H9 (cell line): ENCODE measurements at regions not wholly inside any gene's neighbourhood (a gene's known extent, or its start where the extent isn't known, plus 50 kb on each side); places are given as distances from the start of the nearest gene placed in this dataset.

Experiments
- DNase-seq: peaks from one replicate; pipeline ENCODE4 v3.0.0-alpha.2; 2017
- H2AFZ ChIP-seq: one replicate; pipeline ENCODE4 v1.6.1; 2013; ENCODE audit warnings: mild to moderate bottlenecking, low read length, control low read depth, moderate library complexity
- H2AK5ac ChIP-seq: 2 replicates; pipeline ENCODE4 v1.6.1; 2013; ENCODE audit warnings: low read length, control low read depth, mixed read lengths; ENCODE audit not compliant: insufficient read length
- H2BK120ac ChIP-seq: one replicate; pipeline ENCODE4 v1.6.1; 2013; ENCODE audit warnings: low read depth, mild to moderate bottlenecking, low read length, control low read depth, inconsistent platforms; ENCODE audit not compliant: poor library complexity, severe bottlenecking
- H2BK12ac ChIP-seq: 2 replicates; pipeline ENCODE4 v1.6.1; 2013; ENCODE audit warnings: low read length, control low read depth, mixed read lengths, low read depth; ENCODE audit not compliant: insufficient read length
- H2BK15ac ChIP-seq: 2 replicates; pipeline ENCODE4 v1.6.1; 2013; ENCODE audit warnings: low read depth, low read length, control low read depth
- H2BK20ac ChIP-seq: one replicate; pipeline ENCODE4 v1.6.1; 2013; ENCODE audit warnings: low read depth, mild to moderate bottlenecking, low read length, control low read depth, inconsistent platforms; ENCODE audit not compliant: poor library complexity, severe bottlenecking
- H2BK5ac ChIP-seq: 2 replicates; pipeline ENCODE4 v1.6.1; 2013; ENCODE audit warnings: low read length, control low read depth, mixed read lengths; ENCODE audit not compliant: insufficient read length
- H3K14ac ChIP-seq: 2 replicates; pipeline ENCODE4 v1.6.1; 2013; ENCODE audit warnings: low read length, control low read depth; ENCODE audit not compliant: insufficient read depth
- H3K18ac ChIP-seq: 2 replicates; pipeline ENCODE4 v1.6.1; 2013; ENCODE audit warnings: low read depth, mild to moderate bottlenecking, mixed read lengths, low read length, control low read depth; ENCODE audit not compliant: insufficient read length
- H3K23ac ChIP-seq: 2 replicates; pipeline ENCODE4 v1.6.1; 2013; ENCODE audit warnings: low read length, control low read depth, mixed read lengths, low read depth; ENCODE audit not compliant: insufficient read length
- H3K23me2 ChIP-seq: 2 replicates; pipeline ENCODE4 v1.6.1; 2013; ENCODE audit warnings: low read depth, mild to moderate bottlenecking, mixed read lengths, low read length, control low read depth; ENCODE audit not compliant: insufficient read length, poor library complexity, severe bottlenecking
- H3K27ac ChIP-seq: 2 replicates; pipeline ENCODE4 v1.5.1; 2013; ENCODE audit warnings: low read length, control low read depth, mixed read lengths, low read depth; ENCODE audit not compliant: insufficient read length
- H3K27me3 ChIP-seq: 2 replicates; pipeline ENCODE4 v1.6.1; 2013; ENCODE audit warnings: low read length, control low read depth, inconsistent platforms; ENCODE audit not compliant: insufficient read depth
- H3K4ac ChIP-seq: 2 replicates; pipeline ENCODE4 v1.6.1; 2013; ENCODE audit warnings: low read depth, mild to moderate bottlenecking, control low read depth, inconsistent platforms, low read length, moderate library complexity
- H3K4me1 ChIP-seq: 2 replicates; pipeline ENCODE4 v1.6.1; 2013; ENCODE audit warnings: low read length, control low read depth, inconsistent platforms; ENCODE audit not compliant: insufficient read depth
- H3K4me2 ChIP-seq: 2 replicates; pipeline ENCODE4 v1.6.1; 2013; ENCODE audit warnings: low read length, control low read depth, mixed read lengths; ENCODE audit not compliant: insufficient read length, insufficient read depth
- H3K56ac ChIP-seq: 2 replicates; pipeline ENCODE4 v1.6.1; 2013; ENCODE audit warnings: low read depth, mild to moderate bottlenecking, mixed read lengths, low read length, control low read depth; ENCODE audit not compliant: insufficient read length
- H3K79me1 ChIP-seq: 2 replicates; pipeline ENCODE4 v1.6.1; 2013; ENCODE audit warnings: low read depth, mild to moderate bottlenecking, moderate library complexity, low read length, control low read depth, inconsistent platforms; ENCODE audit not compliant: insufficient read depth, poor library complexity, severe bottlenecking
- H3K79me2 ChIP-seq: 2 replicates; pipeline ENCODE4 v1.6.1; 2013; ENCODE audit warnings: low read length, control low read depth, inconsistent platforms; ENCODE audit not compliant: insufficient read depth
- H3K9ac ChIP-seq: 2 replicates; pipeline ENCODE4 v1.6.1; 2013; ENCODE audit warnings: low read length, control low read depth, mixed read lengths; ENCODE audit not compliant: insufficient read length; ENCODE audit errors: extremely low read depth
- H3K9me3 ChIP-seq: one replicate; pipeline ENCODE4 v1.6.1; 2013; ENCODE audit warnings: low read depth, low read length, inconsistent platforms; ENCODE audit not compliant: control insufficient read depth
- H3T11ph ChIP-seq: one replicate; pipeline ENCODE4 v1.6.1; 2013; ENCODE audit warnings: mild to moderate bottlenecking, low read length, control low read depth, inconsistent platforms
- H4K20me1 ChIP-seq: one replicate; pipeline ENCODE4 v1.6.1; 2013; ENCODE audit not compliant: control insufficient read depth, insufficient read length, insufficient read depth
- H4K5ac ChIP-seq: 2 replicates; pipeline ENCODE4 v1.6.1; 2013; ENCODE audit warnings: low read depth, mild to moderate bottlenecking, mixed read lengths, low read length, control low read depth; ENCODE audit not compliant: insufficient read length
- H4K8ac ChIP-seq: replicated peaks from 2 replicates; pipeline ENCODE4 v1.6.1; 2013; ENCODE audit warnings: low read length, control low read depth, mixed read lengths, low read depth; ENCODE audit not compliant: insufficient read length
- H4K91ac ChIP-seq: 2 replicates; pipeline ENCODE4 v1.6.1; 2013; ENCODE audit warnings: low read depth, mild to moderate bottlenecking, moderate library complexity, mixed read lengths, low read length, control low read depth; ENCODE audit not compliant: insufficient read length
- H3K27ac Mint-ChIP-seq, 3 experiments: 2 replicates in 2 of 3; 3 replicates in 1 of 3; pipeline ENCODE4 v1.8.0; 2020 to 2021; ENCODE audit warnings: mixed read lengths in 3 of 3, mild to moderate bottlenecking in 1 of 3, moderate library complexity in 1 of 3
- H3K27me3 Mint-ChIP-seq: 2 replicates; pipeline ENCODE4 v1.8.0; 2021; ENCODE audit warnings: low read depth, mild to moderate bottlenecking, moderate library complexity, mixed read lengths
- H3K36me3 Mint-ChIP-seq, 3 experiments: 2 replicates in 2 of 3; 3 replicates in 1 of 3; pipeline ENCODE4 v1.8.0; 2020 to 2021; ENCODE audit warnings: low read depth in 3 of 3, mixed read lengths in 3 of 3; ENCODE audit not compliant: insufficient read depth in 1 of 3
- H3K4me1 Mint-ChIP-seq, 2 experiments: 2 replicates each; pipeline ENCODE4 v1.8.0; 2020; ENCODE audit warnings: mixed read lengths in 2 of 2
- H3K4me3 Mint-ChIP-seq, 2 experiments: 2 replicates in 1 of 2; 3 replicates in 1 of 2; pipeline ENCODE4 v1.8.0; 2020 to 2021; ENCODE audit warnings: mild to moderate bottlenecking in 2 of 2, mixed read lengths in 2 of 2, moderate library complexity in 1 of 2
- H3K9me3 Mint-ChIP-seq, 2 experiments: 2 replicates in 1 of 2; 3 replicates in 1 of 2; pipeline ENCODE4 v1.8.0; 2020; ENCODE audit warnings: mild to moderate bottlenecking in 2 of 2, mixed read lengths in 2 of 2, moderate library complexity in 1 of 2
- CTCF ChIP-seq: fragments of 200-600 bp; sonication (generic); conservative IDR thresholded peaks from 3 replicates; pipeline ENCODE4 v1.8.0; 2021; ENCODE audit warnings: antibody characterized with exemption, mild to moderate bottlenecking
- WGBS: extraction: QIAGEN DNeasy Blood & Tissue Kit; methylation state at CpG from one replicate; pipeline ENCODE4 v1.1.7; 2013; ENCODE audit warnings: missing lambda C conversion rate, low lambda C conversion rate, mixed read lengths; ENCODE audit not compliant: insufficient read length; ENCODE audit errors: extremely low coverage; 5-methylcytosine and 5-hydroxymethylcytosine counted together

- Histone ChIP-seq H2BK20ac (no peak overlapping the region), H2AK5ac (no peak overlapping the region), H3K23me2 (no peaks in the 10 kb centered on the region), H3K27me3 (no peaks in the 10 kb centered on the region), H2BK12ac (no peak overlapping the region), H3T11ph (no peak overlapping the region), H2BK5ac (no peak overlapping the region), H3K79me2 (no peaks in the 10 kb centered on the region), H3K18ac (no peak overlapping the region), H4K8ac (no peak overlapping the region), H4K20me1 (no peaks in the 10 kb centered on the region), H3K79me1 (no peaks in the 10 kb centered on the region), H3K14ac (no peak overlapping the region), H2BK15ac (no peak overlapping the region), H3K23ac (no peak overlapping the region), H3K4me2 (no peak overlapping the region), H3K9me3 (no peaks in the 10 kb centered on the region), H4K5ac (no peak overlapping the region), H3K4ac (no peak overlapping the region), H4K91ac (no peak overlapping the region), H3K27ac (no peak overlapping the region), H3K56ac (no peak overlapping the region), H3K9ac (no peak overlapping the region), H3K4me1 (no peaks in the 10 kb centered on the region), H2AFZ (no peak overlapping the region), H2BK120ac (no peak overlapping the region)
- H3K27me3 Mint-ChIP-seq = no peaks in the 10 kb centered on the region; the same call in 1 of the 2 replicates
- WGBS = no CpG with 5 or more reads among the region's 1 CpG
- H3K4me3 Mint-ChIP-seq = no peak overlapping the region
- no peak overlapping the region for H3K27ac Mint-ChIP-seq
- H3K9me3 Mint-ChIP-seq = no peaks in the 10 kb centered on the region
- H3K4me1 Mint-ChIP-seq = peaks cover under 1 to 3% of the 10 kb centered on the region in 2 experiments; a peak in 2 of 4 replicates
- DNase-seq = no peak
- no peak for TF ChIP-seq CTCF
- no peaks in the 10 kb centered on the region for H3K36me3 Mint-ChIP-seq
Observed at GRCh38 chr11:101342307-101342706, 212.7 kb upstream of the PGR start.
